DMS53 (cell line): ENCODE measurements at regions not wholly inside any gene's neighbourhood (a gene's known extent, or its start where the extent isn't known, plus 50 kb on each side); places are given as distances from the start of the nearest gene placed in this dataset.
"Not testable (repeated sequence)": the region's sequence is repeated elsewhere in the genome, so short reads cannot be mapped to it uniquely, and the experiment has no call there.

Experiments used
- DNase-seq: peaks from one replicate; lab custom pipeline; 2025; lab: John Stamatoyannopoulos, UW

GRCh38 chr2:111445941-111446340 is 325.2 kb downstream of the BCL2L11 start:
- not testable (repeated sequence) for DNase-seq

- DNase-seq: not testable (repeated sequence)
Measured at GRCh38 chr2:111447482-111447881, 326.8 kb downstream of the BCL2L11 start.

- DNase-seq: not testable (repeated sequence)
Measured at GRCh38 chr2:111448796-111449195, 328.1 kb downstream of the BCL2L11 start.

- not testable (repeated sequence) for DNase-seq
Measured at GRCh38 chr2:111450526-111450925, 329.8 kb downstream of the BCL2L11 start.

GRCh38 chr2:111451692-111452199 is 331.0 kb downstream of the BCL2L11 start:
- not testable (repeated sequence) for DNase-seq

GRCh38 chr2:111452208-111452607 is 331.5 kb downstream of the BCL2L11 start:
- DNase-seq: not testable (repeated sequence)

GRCh38 chr2:111453308-111453707 is 332.6 kb downstream of the BCL2L11 start:
- DNase-seq: not testable (repeated sequence)

GRCh38 chr2:111453816-111454215 is 333.1 kb downstream of the BCL2L11 start:
- not testable (repeated sequence) for DNase-seq

- DNase-seq: not testable (repeated sequence)
Measured at GRCh38 chr2:111454404-111454803, 333.7 kb downstream of the BCL2L11 start.

- DNase-seq: not testable (repeated sequence)
Measured at GRCh38 chr2:111455016-111456015, 334.6 kb downstream of the BCL2L11 start.

GRCh38 chr2:111457191-111457590 is 336.5 kb downstream of the BCL2L11 start:
- DNase-seq: not testable (repeated sequence)

- DNase-seq: not testable (repeated sequence)
Measured at GRCh38 chr2:111460901-111461300, 340.2 kb downstream of the BCL2L11 start.

- DNase-seq: not testable (repeated sequence)
Measured at GRCh38 chr2:111461831-111462230, 341.1 kb downstream of the BCL2L11 start.

GRCh38 chr2:111462572-111462971 is 341.9 kb downstream of the BCL2L11 start:
- not testable (repeated sequence) for DNase-seq

GRCh38 chr2:111463238-111463848 is 342.6 kb downstream of the BCL2L11 start:
- DNase-seq: not testable (repeated sequence)

- DNase-seq: not testable (repeated sequence)
Measured at GRCh38 chr2:111463956-111464355, 343.2 kb downstream of the BCL2L11 start.

GRCh38 chr2:111464367-111464766 is 343.7 kb downstream of the BCL2L11 start:
- DNase-seq: not testable (repeated sequence)

- DNase-seq: not testable (repeated sequence)
Measured at GRCh38 chr2:111465521-111465920, 344.8 kb downstream of the BCL2L11 start.

- not testable (repeated sequence) for DNase-seq
Measured at GRCh38 chr2:111466744-111467143, 346.0 kb downstream of the BCL2L11 start.

- not testable (repeated sequence) for DNase-seq
Measured at GRCh38 chr2:111470924-111471323, 350.2 kb downstream of the BCL2L11 start.

- DNase-seq: not testable (repeated sequence)
Measured at GRCh38 chr2:111471791-111472530, 351.2 kb downstream of the BCL2L11 start.
